Neural progenitor cell (in vitro differentiated cells): ENCODE measurements at regions not wholly inside any gene's neighbourhood (a gene's known extent, or its start where the extent isn't known, plus 50 kb on each side); places are given as distances from the start of the nearest gene placed in this dataset.
"Not testable (repeated sequence)": the region's sequence is repeated elsewhere in the genome, so short reads cannot be mapped to it uniquely, and the experiment has no call there.

ENCODE experiments used
- EZH2 ChIP-seq: fragments of 200-600 bp; sonication (generic); IDR thresholded peaks from 2 replicates; pipeline ENCODE4 v1.6.1; 2017; ENCODE audit warnings: antibody characterized with exemption, mild to moderate bottlenecking, moderate library complexity
- TF ChIP-seq, protein P1 (sequence below): fragments of 200-600 bp; sonication (generic); IDR thresholded peaks from 2 replicates; pipeline ENCODE4 v1.5.1; 2017; ENCODE audit warnings: antibody characterized with exemption, mild to moderate bottlenecking

DNA sequence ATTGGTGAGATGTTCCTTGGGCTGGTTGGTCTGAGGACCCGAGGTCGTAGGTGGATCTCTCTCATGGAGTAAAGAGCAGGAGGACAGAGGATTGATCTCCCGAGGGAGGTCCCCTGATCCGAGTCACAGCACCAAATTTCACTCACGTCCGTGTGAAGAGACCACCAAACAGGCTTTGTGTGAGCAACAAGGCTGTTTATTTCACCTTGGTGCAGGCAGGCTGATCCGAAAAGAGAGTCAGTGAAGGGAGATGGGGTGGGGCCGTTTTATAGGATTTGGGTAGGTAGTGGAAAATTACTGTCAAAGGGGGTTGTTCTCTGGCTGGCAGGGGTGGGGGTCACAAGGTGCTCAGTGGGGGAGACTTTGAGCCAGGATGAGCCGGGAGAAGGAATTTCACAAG is 97.5 kb upstream of the SLC25A48 start:
- TF ChIP-seq, protein P1, sequence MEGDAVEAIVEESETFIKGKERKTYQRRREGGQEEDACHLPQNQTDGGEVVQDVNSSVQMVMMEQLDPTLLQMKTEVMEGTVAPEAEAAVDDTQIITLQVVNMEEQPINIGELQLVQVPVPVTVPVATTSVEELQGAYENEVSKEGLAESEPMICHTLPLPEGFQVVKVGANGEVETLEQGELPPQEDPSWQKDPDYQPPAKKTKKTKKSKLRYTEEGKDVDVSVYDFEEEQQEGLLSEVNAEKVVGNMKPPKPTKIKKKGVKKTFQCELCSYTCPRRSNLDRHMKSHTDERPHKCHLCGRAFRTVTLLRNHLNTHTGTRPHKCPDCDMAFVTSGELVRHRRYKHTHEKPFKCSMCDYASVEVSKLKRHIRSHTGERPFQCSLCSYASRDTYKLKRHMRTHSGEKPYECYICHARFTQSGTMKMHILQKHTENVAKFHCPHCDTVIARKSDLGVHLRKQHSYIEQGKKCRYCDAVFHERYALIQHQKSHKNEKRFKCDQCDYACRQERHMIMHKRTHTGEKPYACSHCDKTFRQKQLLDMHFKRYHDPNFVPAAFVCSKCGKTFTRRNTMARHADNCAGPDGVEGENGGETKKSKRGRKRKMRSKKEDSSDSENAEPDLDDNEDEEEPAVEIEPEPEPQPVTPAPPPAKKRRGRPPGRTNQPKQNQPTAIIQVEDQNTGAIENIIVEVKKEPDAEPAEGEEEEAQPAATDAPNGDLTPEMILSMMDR = not testable (repeated sequence)
- not testable (repeated sequence) for TF ChIP-seq EZH2
